NT2/D1 (cell line): ENCODE measurements at regions not wholly inside any gene's neighbourhood (a gene's known extent, or its start where the extent isn't known, plus 50 kb on each side); places are given as distances from the start of the nearest gene placed in this dataset.

ENCODE experiments used
- SUZ12 ChIP-seq: IDR thresholded peaks from 2 replicates; pipeline ENCODE4 v1.6.1; 2011; ENCODE audit not compliant: insufficient read length, insufficient read depth; ENCODE audit errors: extremely low read depth
- YY1 ChIP-seq: IDR thresholded peaks from 2 replicates; pipeline ENCODE4 v1.6.1; 2011; ENCODE audit not compliant: insufficient read length, insufficient read depth
- ZNF274 ChIP-seq: IDR thresholded peaks from 2 replicates; pipeline ENCODE4 v1.6.1; 2011; ENCODE audit warnings: mild to moderate bottlenecking, low read depth, low read length

DNA sequence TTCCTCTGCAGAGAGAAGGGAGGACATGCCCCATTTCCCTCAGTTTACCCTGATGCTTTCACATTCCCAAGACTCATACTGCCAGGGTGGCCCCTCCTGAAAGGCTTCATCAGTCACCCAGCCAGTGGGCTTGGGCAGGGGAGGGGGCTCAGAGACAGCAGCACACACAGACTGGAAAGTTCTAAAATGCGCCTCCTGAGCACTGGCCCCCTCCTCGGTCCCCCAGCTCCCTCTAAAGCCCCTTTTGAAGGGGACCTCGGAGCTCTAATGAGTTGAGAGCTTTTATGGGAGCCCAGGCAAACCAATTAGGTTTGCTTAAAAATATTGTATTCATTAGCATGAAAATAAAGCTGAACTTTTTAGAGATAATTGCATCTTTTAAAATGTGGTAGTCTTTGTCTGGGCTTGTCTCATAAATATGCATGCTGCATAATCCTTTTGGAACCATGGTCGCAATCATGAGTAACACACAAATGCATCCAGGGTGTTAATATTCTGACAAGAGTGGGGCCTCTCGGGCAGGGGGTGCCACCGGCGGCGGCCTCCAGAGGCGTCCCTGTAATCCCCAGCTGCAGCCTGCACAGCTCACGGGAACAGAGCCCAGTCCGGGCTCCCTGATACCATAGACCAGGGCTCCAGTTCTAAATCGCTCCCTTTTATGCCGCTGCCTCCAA is 78.5 kb downstream of the RPLP1 start:
- TF ChIP-seq ZNF274 (no peak), SUZ12 (no peak), YY1 (no peak)
